Stimulated activated CD8-positive, alpha-beta memory T cell treated with anti-CD3 and anti-CD28 coated beads, Interleukin-4, amount 100 ng/mL, for 1 hour (primary cell): ENCODE measurements at regions not wholly inside any gene's neighbourhood (a gene's known extent, or its start where the extent isn't known, plus 50 kb on each side); places are given as distances from the start of the nearest gene placed in this dataset.
"Not testable (repeated sequence)": the region's sequence is repeated elsewhere in the genome, so short reads cannot be mapped to it uniquely, and the experiment has no call there.

Experiments
- DNase-seq, 2 donors: peaks; one replicate each; pipeline ENCODE4 v3.0.0-alpha.2; 2020; ENCODE audit warnings: low read depth in 2 of 2, low spot score in 1 of 2

- DNase-seq, result not testable (repeated sequence)
These were observed 229.0 kb upstream of the CWC22 start for GRCh38 chr2:180236061-180236460.

GRCh38 chr2:180235506-180235905 is 228.4 kb upstream of the CWC22 start:
- DNase-seq, result not testable (repeated sequence)

GRCh38 chr2:180234991-180235390 is 227.9 kb upstream of the CWC22 start:
- not testable (repeated sequence) for DNase-seq

- no peak for DNase-seq
These were observed 223.9 kb upstream of the CWC22 start for GRCh38 chr2:180231015-180231414.

- no peak for DNase-seq
These were observed 220.4 kb upstream of the CWC22 start for GRCh38 chr2:180227461-180227860.

- DNase-seq, result no peak
These were observed 218.0 kb upstream of the CWC22 start for GRCh38 chr2:180225118-180225517.

- DNase-seq, result no peak
These were observed 215.5 kb upstream of the CWC22 start for GRCh38 chr2:180222644-180223043.

GRCh38 chr2:180219491-180219890 is 212.4 kb upstream of the CWC22 start:
- DNase-seq, result no peak

GRCh38 chr2:180208841-180209240 is 201.7 kb upstream of the CWC22 start:
- DNase-seq, result no peak

- no peak for DNase-seq
These were observed 198.6 kb upstream of the CWC22 start for GRCh38 chr2:180205621-180206235.

GRCh38 chr2:180203972-180204371 is 196.9 kb upstream of the CWC22 start:
- DNase-seq, result no peak

- DNase-seq, result no peak
These were observed 195.4 kb upstream of the CWC22 start for GRCh38 chr2:180202467-180202951.

GRCh38 chr2:180196419-180196977 is 189.4 kb upstream of the CWC22 start:
- no peak for DNase-seq

GRCh38 chr2:180195847-180196246 is 188.8 kb upstream of the CWC22 start:
- DNase-seq, result no peak

- no peak for DNase-seq
These were observed 184.5 kb upstream of the CWC22 start for GRCh38 chr2:180191432-180192124.

- DNase-seq, result no peak
These were observed 183.8 kb upstream of the CWC22 start for GRCh38 chr2:180190851-180191250.

- DNase-seq, result no peak
These were observed 180.5 kb upstream of the CWC22 start for GRCh38 chr2:180187611-180188010.

GRCh38 chr2:180184506-180184905 is 177.4 kb upstream of the CWC22 start:
- no peak for DNase-seq

GRCh38 chr2:180180511-180180910 is 173.4 kb upstream of the CWC22 start:
- DNase-seq, result no peak

- DNase-seq, result no peak
These were observed 170.4 kb upstream of the CWC22 start for GRCh38 chr2:180177534-180177933.

GRCh38 chr2:180175736-180176135 is 168.6 kb upstream of the CWC22 start:
- DNase-seq, result no peak

GRCh38 chr2:180174580-180174979 is 167.5 kb upstream of the CWC22 start:
- DNase-seq, result no peak
